HG02970 (cell line): ENCODE measurements at regions not wholly inside any gene's neighbourhood (a gene's known extent, or its start where the extent isn't known, plus 50 kb on each side); places are given as distances from the start of the nearest gene placed in this dataset.
"Not testable (repeated sequence)": the region's sequence is repeated elsewhere in the genome, so short reads cannot be mapped to it uniquely, and the experiment has no call there.

Source experiments
- ATAC-seq: cut with Tn5 transposase; IDR thresholded peaks from one replicate; pipeline ENCODE4 v1.9.1; 2021; ENCODE audit warnings: mild to moderate bottlenecking, moderate library complexity, moderate number of reproducible peaks; ENCODE audit not compliant: unreplicated experiment, low FRiP score

DNA sequence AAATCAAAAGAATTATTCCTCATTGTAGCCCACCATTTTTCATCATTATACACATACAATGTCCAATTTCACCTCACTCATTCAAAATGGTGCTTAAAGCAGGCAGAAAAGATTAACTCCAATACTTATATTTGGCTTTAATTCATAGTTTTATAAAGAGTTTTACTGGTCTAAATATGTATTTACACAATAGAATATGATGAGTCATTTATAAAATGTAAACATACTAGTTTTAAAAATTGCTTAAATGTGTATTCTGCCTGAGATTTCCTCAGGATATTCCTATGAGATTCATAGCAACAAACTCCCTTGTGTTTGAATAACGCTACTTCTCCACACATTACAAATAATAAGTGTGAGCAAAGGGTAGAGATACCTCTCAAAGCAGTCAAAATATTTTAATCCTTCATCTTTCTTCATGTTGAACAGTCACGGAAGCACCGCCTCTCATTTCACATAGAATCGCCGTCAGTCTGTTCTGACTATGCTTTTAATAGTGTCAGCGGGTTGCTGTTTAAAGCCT is 75.7 kb upstream of the GBE1 start:
- no peak for ATAC-seq

DNA sequence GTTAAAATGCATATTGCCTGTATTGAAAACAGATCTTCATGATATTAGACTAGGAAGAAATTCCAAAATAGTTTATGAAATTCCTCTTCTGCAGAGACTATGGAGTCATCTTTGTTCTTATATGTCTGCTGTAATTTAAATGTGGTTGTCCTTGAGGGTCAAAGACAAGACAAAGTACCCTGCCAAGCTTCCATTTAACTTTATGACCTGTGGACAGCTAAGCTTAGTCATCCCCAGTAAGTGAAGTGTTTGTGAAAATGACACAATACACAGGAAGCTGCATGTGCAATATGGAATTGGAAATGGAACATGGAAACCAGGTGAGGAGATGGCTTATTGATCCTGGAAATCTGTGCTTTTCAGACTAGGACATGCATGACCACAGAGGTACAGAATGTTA is 68.5 kb upstream of the GBE1 start:
- no peak for ATAC-seq

DNA sequence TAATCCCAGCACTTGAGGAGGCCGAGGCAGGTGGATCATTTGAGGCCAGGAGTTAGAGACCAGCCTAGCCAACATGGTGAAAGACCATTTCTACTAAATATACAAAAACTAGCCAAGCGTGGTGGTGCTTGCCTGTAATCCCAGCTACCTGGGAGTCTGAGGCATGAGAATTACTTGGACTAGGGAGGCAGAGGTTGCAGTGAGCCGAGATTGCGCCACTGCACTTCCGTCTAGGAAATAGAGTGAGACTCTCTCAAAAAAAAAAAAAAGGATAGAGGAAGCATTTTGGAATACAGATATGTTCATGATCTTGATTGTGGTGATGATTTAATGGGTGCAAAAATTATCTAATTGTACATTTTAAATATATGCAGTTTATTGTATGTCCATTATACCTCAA is 67.8 kb upstream of the GBE1 start:
- ATAC-seq, result not testable (repeated sequence)

DNA sequence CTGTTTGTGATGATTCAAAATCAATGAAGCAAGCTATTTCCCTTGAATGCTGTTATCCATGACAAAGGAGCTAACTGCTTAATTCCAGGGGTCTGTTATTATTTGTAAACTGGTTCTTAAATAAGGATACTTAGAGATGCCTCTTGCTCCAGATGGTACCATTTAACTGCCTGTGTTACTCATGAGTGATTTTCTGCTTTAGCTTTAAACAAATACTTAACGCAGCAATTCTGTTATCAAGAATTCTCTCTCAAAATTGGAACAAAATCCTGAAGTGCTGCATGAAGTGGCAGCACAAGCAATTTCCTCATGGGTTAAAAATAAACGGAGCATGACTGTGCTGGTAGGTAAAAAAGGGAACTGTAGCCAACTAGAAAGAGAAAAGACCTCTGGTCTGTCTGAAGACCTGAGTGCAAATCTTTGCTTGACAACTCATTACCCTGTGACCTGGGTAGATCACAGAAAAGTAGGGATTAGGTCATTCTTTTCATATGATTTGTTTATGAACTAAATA is 62.5 kb upstream of the GBE1 start:
- peak; percentile 82 for ATAC-seq

DNA sequence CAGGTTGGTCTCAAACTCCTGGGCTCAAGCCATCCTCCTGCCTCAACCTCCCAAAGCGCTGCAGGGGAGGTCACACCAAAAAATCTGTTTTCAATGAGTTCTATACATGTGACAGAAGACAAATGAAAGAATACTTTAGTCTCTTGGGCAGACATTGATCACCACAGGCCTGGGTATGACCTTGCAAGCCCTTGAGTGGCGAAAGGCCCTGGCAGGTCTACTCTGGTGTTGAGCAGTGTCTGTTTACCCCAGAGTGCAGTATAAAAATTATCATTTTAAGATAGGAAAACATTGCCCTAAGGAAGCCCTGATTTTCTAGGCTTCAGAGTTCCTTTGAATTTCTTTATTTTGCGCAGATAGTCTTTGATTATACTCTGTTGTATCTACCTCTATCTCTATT is 61.6 kb upstream of the GBE1 start:
- ATAC-seq, result no peak

DNA sequence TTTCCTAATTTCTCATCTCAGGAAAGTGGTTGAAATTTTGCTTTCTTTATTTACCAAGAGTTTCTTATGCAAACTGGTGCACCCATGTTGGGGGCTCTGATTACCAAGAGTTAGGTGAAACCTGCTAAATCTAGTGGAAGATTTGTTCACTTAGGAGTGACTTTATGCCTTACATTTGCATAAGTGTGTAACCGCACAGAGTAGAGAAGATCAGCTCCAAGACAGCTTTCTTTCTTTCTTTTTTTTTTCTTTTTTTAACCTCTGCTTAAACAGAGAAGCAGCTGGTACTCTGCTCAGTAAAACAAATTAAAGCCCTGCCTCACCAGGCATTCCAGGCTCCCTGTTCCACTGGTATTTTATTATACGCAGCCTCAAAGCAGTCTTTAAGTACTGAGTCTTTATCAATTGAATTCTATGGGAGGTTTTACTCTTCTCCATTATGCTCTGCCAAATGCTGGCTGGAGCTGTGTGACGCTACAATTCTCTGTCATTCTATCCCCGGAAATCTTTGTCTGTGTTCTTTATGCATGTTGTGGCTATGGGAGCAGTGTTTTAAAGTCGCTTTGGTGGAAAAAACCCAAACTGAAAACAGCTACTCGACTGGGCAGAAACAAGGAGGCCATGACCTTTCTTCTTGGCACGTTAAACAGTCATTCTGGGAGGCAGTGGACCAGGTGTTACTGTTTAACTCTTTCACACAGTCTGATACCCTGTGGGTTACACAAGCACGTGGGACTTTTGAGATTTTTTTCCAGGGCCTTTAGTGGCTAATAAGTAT is 55.2 kb upstream of the GBE1 start:
- ATAC-seq, result peak; percentile 99

DNA sequence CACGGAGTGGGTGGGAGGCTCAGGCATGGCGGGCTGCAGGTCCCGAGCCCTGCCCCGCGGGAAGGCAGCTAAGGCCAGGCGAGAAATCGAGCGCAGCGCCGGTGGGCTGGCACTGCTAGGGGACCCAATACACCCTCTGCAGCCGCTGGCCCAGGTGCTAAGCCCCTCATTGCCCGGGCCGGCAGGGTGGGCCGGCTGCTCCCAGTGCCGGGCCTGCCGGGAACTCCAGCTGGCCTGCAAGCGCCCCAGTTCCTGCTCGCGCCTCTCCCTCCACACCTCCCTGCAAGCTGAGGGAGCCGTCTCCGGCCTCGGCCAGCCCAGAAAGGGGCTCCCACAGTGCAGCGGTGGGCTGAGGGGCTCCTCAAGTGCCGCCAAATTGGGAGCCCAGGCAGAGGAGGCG is 50.7 kb upstream of the GBE1 start:
- not testable (repeated sequence) for ATAC-seq
